H9 (cell line): ENCODE measurements at regions not wholly inside any gene's neighbourhood (a gene's known extent, or its start where the extent isn't known, plus 50 kb on each side); places are given as distances from the start of the nearest gene placed in this dataset.

Experiments used
- DNase-seq: peaks from one replicate; pipeline ENCODE4 v3.0.0-alpha.2; 2017
- H2AFZ ChIP-seq: one replicate; pipeline ENCODE4 v1.6.1; 2013; ENCODE audit warnings: mild to moderate bottlenecking, low read length, control low read depth, moderate library complexity
- H2AK5ac ChIP-seq: 2 replicates; pipeline ENCODE4 v1.6.1; 2013; ENCODE audit warnings: low read length, control low read depth, mixed read lengths; ENCODE audit not compliant: insufficient read length
- H2BK120ac ChIP-seq: one replicate; pipeline ENCODE4 v1.6.1; 2013; ENCODE audit warnings: low read depth, mild to moderate bottlenecking, low read length, control low read depth, inconsistent platforms; ENCODE audit not compliant: poor library complexity, severe bottlenecking
- H2BK12ac ChIP-seq: 2 replicates; pipeline ENCODE4 v1.6.1; 2013; ENCODE audit warnings: low read length, control low read depth, mixed read lengths, low read depth; ENCODE audit not compliant: insufficient read length
- H2BK15ac ChIP-seq: 2 replicates; pipeline ENCODE4 v1.6.1; 2013; ENCODE audit warnings: low read depth, low read length, control low read depth
- H2BK20ac ChIP-seq: one replicate; pipeline ENCODE4 v1.6.1; 2013; ENCODE audit warnings: low read depth, mild to moderate bottlenecking, low read length, control low read depth, inconsistent platforms; ENCODE audit not compliant: poor library complexity, severe bottlenecking
- H2BK5ac ChIP-seq: 2 replicates; pipeline ENCODE4 v1.6.1; 2013; ENCODE audit warnings: low read length, control low read depth, mixed read lengths; ENCODE audit not compliant: insufficient read length
- H3K14ac ChIP-seq: 2 replicates; pipeline ENCODE4 v1.6.1; 2013; ENCODE audit warnings: low read length, control low read depth; ENCODE audit not compliant: insufficient read depth
- H3K18ac ChIP-seq: 2 replicates; pipeline ENCODE4 v1.6.1; 2013; ENCODE audit warnings: low read depth, mild to moderate bottlenecking, mixed read lengths, low read length, control low read depth; ENCODE audit not compliant: insufficient read length
- H3K23ac ChIP-seq: 2 replicates; pipeline ENCODE4 v1.6.1; 2013; ENCODE audit warnings: low read length, control low read depth, mixed read lengths, low read depth; ENCODE audit not compliant: insufficient read length
- H3K23me2 ChIP-seq: 2 replicates; pipeline ENCODE4 v1.6.1; 2013; ENCODE audit warnings: low read depth, mild to moderate bottlenecking, mixed read lengths, low read length, control low read depth; ENCODE audit not compliant: insufficient read length, poor library complexity, severe bottlenecking
- H3K27ac ChIP-seq: 2 replicates; pipeline ENCODE4 v1.5.1; 2013; ENCODE audit warnings: low read length, control low read depth, mixed read lengths, low read depth; ENCODE audit not compliant: insufficient read length
- H3K27me3 ChIP-seq: 2 replicates; pipeline ENCODE4 v1.6.1; 2013; ENCODE audit warnings: low read length, control low read depth, inconsistent platforms; ENCODE audit not compliant: insufficient read depth
- H3K4ac ChIP-seq: 2 replicates; pipeline ENCODE4 v1.6.1; 2013; ENCODE audit warnings: low read depth, mild to moderate bottlenecking, control low read depth, inconsistent platforms, low read length, moderate library complexity
- H3K4me1 ChIP-seq: 2 replicates; pipeline ENCODE4 v1.6.1; 2013; ENCODE audit warnings: low read length, control low read depth, inconsistent platforms; ENCODE audit not compliant: insufficient read depth
- H3K4me2 ChIP-seq: 2 replicates; pipeline ENCODE4 v1.6.1; 2013; ENCODE audit warnings: low read length, control low read depth, mixed read lengths; ENCODE audit not compliant: insufficient read length, insufficient read depth
- H3K56ac ChIP-seq: 2 replicates; pipeline ENCODE4 v1.6.1; 2013; ENCODE audit warnings: low read depth, mild to moderate bottlenecking, mixed read lengths, low read length, control low read depth; ENCODE audit not compliant: insufficient read length
- H3K79me1 ChIP-seq: 2 replicates; pipeline ENCODE4 v1.6.1; 2013; ENCODE audit warnings: low read depth, mild to moderate bottlenecking, moderate library complexity, low read length, control low read depth, inconsistent platforms; ENCODE audit not compliant: insufficient read depth, poor library complexity, severe bottlenecking
- H3K79me2 ChIP-seq: 2 replicates; pipeline ENCODE4 v1.6.1; 2013; ENCODE audit warnings: low read length, control low read depth, inconsistent platforms; ENCODE audit not compliant: insufficient read depth
- H3K9ac ChIP-seq: 2 replicates; pipeline ENCODE4 v1.6.1; 2013; ENCODE audit warnings: low read length, control low read depth, mixed read lengths; ENCODE audit not compliant: insufficient read length; ENCODE audit errors: extremely low read depth
- H3K9me3 ChIP-seq: one replicate; pipeline ENCODE4 v1.6.1; 2013; ENCODE audit warnings: low read depth, low read length, inconsistent platforms; ENCODE audit not compliant: control insufficient read depth
- H3T11ph ChIP-seq: one replicate; pipeline ENCODE4 v1.6.1; 2013; ENCODE audit warnings: mild to moderate bottlenecking, low read length, control low read depth, inconsistent platforms
- H4K20me1 ChIP-seq: one replicate; pipeline ENCODE4 v1.6.1; 2013; ENCODE audit not compliant: control insufficient read depth, insufficient read length, insufficient read depth
- H4K5ac ChIP-seq: 2 replicates; pipeline ENCODE4 v1.6.1; 2013; ENCODE audit warnings: low read depth, mild to moderate bottlenecking, mixed read lengths, low read length, control low read depth; ENCODE audit not compliant: insufficient read length
- H4K8ac ChIP-seq: replicated peaks from 2 replicates; pipeline ENCODE4 v1.6.1; 2013; ENCODE audit warnings: low read length, control low read depth, mixed read lengths, low read depth; ENCODE audit not compliant: insufficient read length
- H4K91ac ChIP-seq: 2 replicates; pipeline ENCODE4 v1.6.1; 2013; ENCODE audit warnings: low read depth, mild to moderate bottlenecking, moderate library complexity, mixed read lengths, low read length, control low read depth; ENCODE audit not compliant: insufficient read length
- H3K27ac Mint-ChIP-seq, 3 experiments: 2 replicates in 2 of 3; 3 replicates in 1 of 3; pipeline ENCODE4 v1.8.0; 2020 to 2021; ENCODE audit warnings: mixed read lengths in 3 of 3, mild to moderate bottlenecking in 1 of 3, moderate library complexity in 1 of 3
- H3K27me3 Mint-ChIP-seq: 2 replicates; pipeline ENCODE4 v1.8.0; 2021; ENCODE audit warnings: low read depth, mild to moderate bottlenecking, moderate library complexity, mixed read lengths
- H3K36me3 Mint-ChIP-seq, 3 experiments: 2 replicates in 2 of 3; 3 replicates in 1 of 3; pipeline ENCODE4 v1.8.0; 2020 to 2021; ENCODE audit warnings: low read depth in 3 of 3, mixed read lengths in 3 of 3; ENCODE audit not compliant: insufficient read depth in 1 of 3
- H3K4me1 Mint-ChIP-seq, 2 experiments: 2 replicates each; pipeline ENCODE4 v1.8.0; 2020; ENCODE audit warnings: mixed read lengths in 2 of 2
- H3K4me3 Mint-ChIP-seq, 2 experiments: 2 replicates in 1 of 2; 3 replicates in 1 of 2; pipeline ENCODE4 v1.8.0; 2020 to 2021; ENCODE audit warnings: mild to moderate bottlenecking in 2 of 2, mixed read lengths in 2 of 2, moderate library complexity in 1 of 2
- H3K9me3 Mint-ChIP-seq, 2 experiments: 2 replicates in 1 of 2; 3 replicates in 1 of 2; pipeline ENCODE4 v1.8.0; 2020; ENCODE audit warnings: mild to moderate bottlenecking in 2 of 2, mixed read lengths in 2 of 2, moderate library complexity in 1 of 2
- CTCF ChIP-seq: fragments of 200-600 bp; sonication (generic); conservative IDR thresholded peaks from 3 replicates; pipeline ENCODE4 v1.8.0; 2021; ENCODE audit warnings: antibody characterized with exemption, mild to moderate bottlenecking
- WGBS: extraction: QIAGEN DNeasy Blood & Tissue Kit; methylation state at CpG from one replicate; pipeline ENCODE4 v1.1.7; 2013; ENCODE audit warnings: missing lambda C conversion rate, low lambda C conversion rate, mixed read lengths; ENCODE audit not compliant: insufficient read length; ENCODE audit errors: extremely low coverage; 5-methylcytosine and 5-hydroxymethylcytosine counted together

GRCh38 chr18:40387130-40387787, 1567.8 kb upstream of the PIK3C3 start:
- WGBS: no CpG with 5 or more reads among the region's 3 CpGs
- Histone ChIP-seq H4K8ac (no peak overlapping the region), H2AK5ac (no peak overlapping the region), H4K5ac (no peak overlapping the region), H3K23me2 (no peaks in the 10 kb centered on the region), H2BK20ac (no peak overlapping the region), H2AFZ (no peak overlapping the region), H3K9me3 (no peaks in the 10 kb centered on the region), H3K4me2 (no peak overlapping the region), H3K14ac (no peak overlapping the region), H3K27ac (no peak overlapping the region), H3K4ac (no peak overlapping the region), H3K23ac (no peak overlapping the region), H4K91ac (no peak overlapping the region), H3K79me2 (no peaks in the 10 kb centered on the region), H3K4me1 (no peaks in the 10 kb centered on the region; the same call in 1 of the 2 replicates), H3T11ph (no peak overlapping the region), H3K18ac (no peak overlapping the region), H2BK15ac (no peak overlapping the region), H3K27me3 (no peaks in the 10 kb centered on the region), H3K56ac (no peak overlapping the region), H3K79me1 (no peaks in the 10 kb centered on the region), H2BK5ac (no peak overlapping the region), H2BK12ac (no peak overlapping the region), H4K20me1 (no peaks in the 10 kb centered on the region), H3K9ac (no peak overlapping the region), H2BK120ac (no peak overlapping the region)
- DNase-seq: no peak
- Mint-ChIP-seq H3K4me3 (no peak overlapping the region), H3K36me3 (no peaks in the 10 kb centered on the region), H3K27ac (no peak overlapping the region), H3K9me3 (no peaks in the 10 kb centered on the region), H3K4me1 (no peaks in the 10 kb centered on the region), H3K27me3 (no peaks in the 10 kb centered on the region)
- no peak for TF ChIP-seq CTCF
